Omental fat pad (tissue), 3 donors: ENCODE measurements at regions not wholly inside any gene's neighbourhood (a gene's known extent, or its start where the extent isn't known, plus 50 kb on each side); places are given as distances from the start of the nearest gene placed in this dataset.

Experiments
- ATAC-seq: fragments of 150-250 bp; one replicate; pipeline ENCODE4 v1.9.1; 2016; ENCODE audit warnings: mild to moderate bottlenecking, moderate library complexity; ENCODE audit not compliant: low FRiP score
- DNase-seq: peaks from one replicate; pipeline ENCODE4 v3.0.0-alpha.2; 2019; ENCODE audit warnings: low spot score
- TF ChIP-seq, protein P1 (sequence below), 3 donors: fragments of 450-650 bp; IDR thresholded peaks; one replicate each; pipeline ENCODE4 v1.5.1; 2016 to 2017; ENCODE audit warnings: antibody characterized with exemption in 3 of 3, mild to moderate bottlenecking in 3 of 3, moderate library complexity in 2 of 3

DNA sequence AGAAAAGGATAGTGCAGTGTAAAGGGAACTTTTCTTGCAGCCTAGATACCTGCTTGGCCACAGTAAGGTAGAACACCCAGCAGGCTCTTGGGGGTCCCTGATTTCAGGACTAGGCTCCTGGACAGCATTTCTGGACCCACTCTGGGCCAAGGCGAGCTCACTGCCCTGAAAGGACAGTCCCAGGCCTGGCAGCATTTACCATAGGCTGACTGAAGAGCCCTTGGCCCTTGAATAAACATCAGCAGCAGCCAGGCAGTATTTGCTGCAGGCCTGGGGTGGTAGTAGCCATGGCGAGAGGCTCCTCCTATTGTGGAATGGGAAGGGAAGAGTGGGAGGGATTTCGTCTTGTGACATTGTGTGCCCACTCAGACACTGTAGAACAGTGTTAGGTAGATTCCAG lies 529.2 kb downstream of the TUSC7 start:
- TF ChIP-seq, protein P1, sequence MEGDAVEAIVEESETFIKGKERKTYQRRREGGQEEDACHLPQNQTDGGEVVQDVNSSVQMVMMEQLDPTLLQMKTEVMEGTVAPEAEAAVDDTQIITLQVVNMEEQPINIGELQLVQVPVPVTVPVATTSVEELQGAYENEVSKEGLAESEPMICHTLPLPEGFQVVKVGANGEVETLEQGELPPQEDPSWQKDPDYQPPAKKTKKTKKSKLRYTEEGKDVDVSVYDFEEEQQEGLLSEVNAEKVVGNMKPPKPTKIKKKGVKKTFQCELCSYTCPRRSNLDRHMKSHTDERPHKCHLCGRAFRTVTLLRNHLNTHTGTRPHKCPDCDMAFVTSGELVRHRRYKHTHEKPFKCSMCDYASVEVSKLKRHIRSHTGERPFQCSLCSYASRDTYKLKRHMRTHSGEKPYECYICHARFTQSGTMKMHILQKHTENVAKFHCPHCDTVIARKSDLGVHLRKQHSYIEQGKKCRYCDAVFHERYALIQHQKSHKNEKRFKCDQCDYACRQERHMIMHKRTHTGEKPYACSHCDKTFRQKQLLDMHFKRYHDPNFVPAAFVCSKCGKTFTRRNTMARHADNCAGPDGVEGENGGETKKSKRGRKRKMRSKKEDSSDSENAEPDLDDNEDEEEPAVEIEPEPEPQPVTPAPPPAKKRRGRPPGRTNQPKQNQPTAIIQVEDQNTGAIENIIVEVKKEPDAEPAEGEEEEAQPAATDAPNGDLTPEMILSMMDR (IDR thresholded peaks at IDR 0.05) = no peak
- ATAC-seq (no peak), DNase-seq (no peak)

DNA sequence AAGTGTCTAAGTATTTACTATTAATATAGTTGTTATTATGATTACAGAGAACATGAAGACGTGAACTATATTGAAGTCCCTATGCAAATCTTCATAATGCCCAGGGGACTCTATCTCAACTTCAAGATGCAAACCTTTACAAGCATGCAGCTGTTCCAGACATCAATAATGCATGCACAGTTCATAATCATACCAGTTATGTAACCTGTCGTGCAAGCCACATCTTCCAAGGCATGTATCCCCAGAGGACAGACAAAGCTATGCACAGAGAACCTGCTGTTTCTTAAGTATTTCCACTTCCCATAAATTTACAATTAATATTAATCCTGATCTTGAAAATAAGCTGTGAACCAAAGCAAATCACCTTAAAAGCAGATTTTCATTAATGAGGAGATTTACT lies 534.1 kb downstream of the TUSC7 start:
- ATAC-seq (no peak), DNase-seq (no peak)
- TF ChIP-seq, protein P1 (IDR thresholded peaks at IDR 0.05) = no peak

DNA sequence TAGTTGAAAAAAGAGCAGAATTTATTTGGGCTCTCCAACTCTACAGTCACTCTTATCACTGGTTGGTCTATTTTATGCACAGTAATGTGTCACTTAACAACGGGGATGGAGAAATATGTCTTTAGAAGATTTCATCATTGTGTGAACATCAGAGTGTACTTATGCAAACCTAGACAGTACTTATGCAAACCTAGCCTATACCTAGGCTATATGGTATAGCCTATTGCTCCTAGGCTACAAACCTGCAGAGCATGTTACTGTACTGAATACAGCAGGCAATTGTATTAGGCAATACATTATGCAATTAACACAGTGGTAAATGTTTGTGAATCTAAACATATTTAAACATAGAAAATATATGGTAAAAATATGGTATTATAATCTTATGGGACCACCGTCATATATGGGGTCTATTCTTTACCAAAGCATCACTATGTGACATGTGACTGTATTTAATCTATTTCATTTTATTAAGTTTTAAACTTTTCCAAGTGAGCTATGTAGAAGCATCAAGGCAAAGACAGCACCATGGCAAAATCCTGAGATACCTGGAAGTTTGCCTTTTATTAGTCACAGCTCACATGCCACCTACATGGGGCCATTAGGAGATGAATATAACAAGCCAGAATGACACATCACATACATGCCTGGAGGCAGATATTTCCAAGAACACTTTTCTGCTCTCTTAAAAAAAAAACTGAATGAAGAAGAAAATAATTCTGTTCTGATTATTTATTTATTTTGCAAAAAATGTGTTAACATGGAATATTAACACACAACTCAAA lies 537.4 kb downstream of the TUSC7 start:
- no peak for DNase-seq
- no peak for ATAC-seq
- TF ChIP-seq, protein P1 (IDR thresholded peaks at IDR 0.05) = no peak

DNA sequence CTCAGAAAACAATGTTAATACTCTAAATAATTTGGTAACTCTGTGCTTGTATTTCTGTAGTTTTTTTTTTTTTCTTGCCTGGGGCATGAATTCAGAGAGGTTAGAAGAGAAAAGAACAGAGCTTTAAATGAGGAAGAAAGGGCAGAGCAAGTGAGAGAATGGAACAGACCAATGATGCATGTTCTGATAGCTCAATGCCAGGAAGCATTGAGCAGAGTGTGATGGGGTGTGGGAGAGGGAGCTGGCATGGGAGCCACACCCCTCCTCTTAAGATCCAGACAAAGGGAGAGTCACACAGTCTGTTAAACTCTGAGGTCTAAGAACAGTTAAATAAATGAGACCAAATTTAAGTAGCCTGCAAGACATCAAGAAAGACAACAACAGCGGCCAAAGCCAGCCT lies 538.6 kb downstream of the TUSC7 start:
- ATAC-seq = no peak
- TF ChIP-seq, protein P1 (IDR thresholded peaks at IDR 0.05) = no peak
- DNase-seq = no peak

DNA sequence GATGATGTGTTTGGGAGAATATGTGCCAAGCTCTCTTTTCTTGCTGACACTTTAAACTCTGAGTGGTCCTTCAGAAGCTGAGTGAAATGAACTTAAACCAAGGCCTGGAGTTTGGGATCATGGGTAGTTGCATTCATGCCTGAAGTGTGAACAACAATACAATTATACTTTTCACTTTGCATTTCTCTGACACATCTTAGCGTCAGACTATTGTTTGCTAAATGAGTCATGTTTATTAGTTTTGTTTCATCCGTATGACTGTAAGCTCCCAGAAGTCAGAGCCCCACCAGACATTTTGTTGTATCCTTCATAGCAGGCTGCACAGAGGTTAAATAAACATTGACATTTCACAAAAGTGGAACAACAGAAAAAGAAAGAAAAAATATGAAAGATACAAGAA lies 542.6 kb downstream of the TUSC7 start:
- TF ChIP-seq, protein P1 (IDR thresholded peaks at IDR 0.05) = no peak
- no peak for ATAC-seq
- DNase-seq = no peak

DNA sequence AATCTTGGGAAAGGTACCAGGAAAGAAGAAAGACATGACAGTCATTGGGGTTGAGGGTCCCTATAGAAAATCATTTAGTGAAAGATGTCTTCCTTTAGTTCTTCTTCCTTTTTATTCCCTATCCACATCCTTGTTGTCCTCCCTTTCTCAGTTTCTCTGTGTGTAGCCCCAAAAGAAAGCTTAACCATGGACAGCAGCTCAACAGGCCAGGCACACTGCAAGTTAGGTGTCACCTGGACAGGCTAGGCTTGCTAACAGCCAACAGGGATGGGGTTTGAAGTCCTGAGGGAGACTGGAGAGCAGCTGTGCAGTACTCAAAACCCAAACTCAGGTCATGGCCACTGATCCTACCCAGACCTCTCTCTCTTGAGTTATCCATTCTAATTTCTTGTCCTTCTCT lies 543.1 kb downstream of the TUSC7 start:
- TF ChIP-seq, protein P1 (IDR thresholded peaks at IDR 0.05) = no peak
- DNase-seq = no peak
- no peak for ATAC-seq

DNA sequence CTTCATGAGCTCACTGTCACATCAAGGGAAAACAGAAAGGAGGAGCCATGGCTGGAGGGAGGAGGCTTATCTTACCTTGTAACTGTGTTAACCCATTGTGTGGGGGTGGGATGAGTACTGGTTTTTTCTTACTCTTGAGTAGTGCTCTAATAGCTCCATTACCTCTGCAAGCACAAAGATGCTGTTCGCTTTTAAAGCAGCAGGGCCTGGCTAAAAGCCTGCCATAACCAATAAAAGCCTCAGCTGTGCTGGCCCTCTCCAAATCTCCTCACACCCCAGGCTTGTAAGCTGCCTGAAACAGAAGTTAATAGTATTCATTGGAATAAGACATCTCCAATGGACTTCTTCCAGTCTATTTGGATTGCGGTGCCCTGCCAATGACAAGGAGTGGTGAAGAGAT lies 544.1 kb downstream of the TUSC7 start:
- ATAC-seq = no peak
- TF ChIP-seq, protein P1 (IDR thresholded peaks at IDR 0.05) = no peak
- DNase-seq = no peak
